ENCODE measurements at regions not wholly inside any gene's neighbourhood (a gene's known extent, or its start where the extent isn't known, plus 50 kb on each side); places are given as distances from the start of the nearest gene placed in this dataset.
"Not testable (repeated sequence)": the region's sequence is repeated elsewhere in the genome, so short reads cannot be mapped to it uniquely, and the experiment has no call there.

DNA sequence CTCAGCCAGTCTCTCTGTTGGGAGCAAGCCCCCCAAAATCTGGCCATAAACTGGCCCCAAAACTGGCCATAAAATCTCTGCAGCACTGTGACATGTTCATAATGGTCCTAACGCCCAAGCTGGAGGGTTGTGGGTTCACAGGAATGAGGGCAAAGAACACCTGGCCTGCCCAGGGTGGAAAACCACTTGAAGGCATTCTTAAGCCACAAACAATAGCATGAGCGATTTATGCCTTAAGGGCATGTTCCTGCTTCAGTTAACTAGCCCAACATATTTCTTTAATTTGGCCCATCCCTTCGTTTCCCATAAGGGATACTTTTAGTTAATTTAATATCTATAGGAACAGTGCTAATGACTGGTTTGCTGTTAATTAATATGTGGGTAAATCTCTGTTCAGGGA lies 205.8 kb downstream of the ALG10 start:
- DNase-seq: not testable (repeated sequence)

DNA sequence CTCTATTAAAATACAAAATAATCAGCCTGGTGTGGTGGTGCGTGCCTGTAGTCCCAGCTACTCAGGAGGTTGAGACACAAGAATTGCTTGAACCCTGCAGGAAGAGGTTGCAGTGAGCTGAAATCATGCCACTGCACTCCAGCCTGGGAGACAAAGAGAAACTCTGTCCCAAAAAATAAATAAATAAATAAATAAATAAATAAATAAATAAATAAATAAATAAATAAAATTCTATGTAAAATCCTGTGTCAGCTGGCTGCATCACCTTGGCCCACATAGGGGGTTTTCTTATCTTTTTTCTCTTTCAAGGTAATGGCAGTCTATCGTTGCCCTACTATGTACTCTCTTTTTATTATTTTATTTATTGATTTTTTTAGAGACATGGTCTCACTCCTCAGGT lies 206.7 kb downstream of the ALG10 start:
- DNase-seq: not testable (repeated sequence)

DNA sequence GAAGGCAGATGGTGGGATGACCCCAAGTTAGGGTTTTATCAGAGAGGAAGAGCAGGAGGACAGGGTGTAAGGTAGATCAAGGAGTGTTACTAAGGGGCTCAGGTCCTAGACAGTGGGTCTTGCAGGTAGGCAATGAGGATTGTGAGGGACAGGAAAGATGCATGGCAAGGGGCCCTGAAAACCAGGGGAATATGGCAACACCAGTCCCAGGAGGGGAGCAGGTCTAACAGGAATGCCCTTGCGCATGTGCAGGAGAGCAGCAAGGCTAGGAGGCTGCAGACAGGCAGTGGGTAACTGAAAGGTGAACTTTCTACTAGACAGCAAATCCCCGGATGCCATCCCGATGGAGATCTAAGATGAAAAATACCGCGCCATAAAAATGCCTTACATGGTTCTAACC lies 211.3 kb downstream of the ALG10 start:
- DNase-seq: no peak

DNA sequence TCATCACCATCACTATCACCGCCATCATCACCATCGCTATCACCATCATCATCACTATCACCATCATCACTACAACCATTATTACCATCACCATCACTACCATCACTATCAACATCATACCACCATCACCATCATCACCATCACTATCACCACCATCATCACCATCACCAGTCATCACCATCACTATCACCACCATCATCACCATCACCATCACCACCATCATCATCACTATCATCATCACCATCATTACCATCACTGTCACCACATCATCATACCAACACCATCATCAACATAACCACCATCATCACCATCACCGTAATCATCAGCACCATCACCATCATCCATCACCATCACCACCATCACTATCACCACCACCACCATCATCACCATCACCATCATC lies 213.8 kb downstream of the ALG10 start:
- DNase-seq: no peak

DNA sequence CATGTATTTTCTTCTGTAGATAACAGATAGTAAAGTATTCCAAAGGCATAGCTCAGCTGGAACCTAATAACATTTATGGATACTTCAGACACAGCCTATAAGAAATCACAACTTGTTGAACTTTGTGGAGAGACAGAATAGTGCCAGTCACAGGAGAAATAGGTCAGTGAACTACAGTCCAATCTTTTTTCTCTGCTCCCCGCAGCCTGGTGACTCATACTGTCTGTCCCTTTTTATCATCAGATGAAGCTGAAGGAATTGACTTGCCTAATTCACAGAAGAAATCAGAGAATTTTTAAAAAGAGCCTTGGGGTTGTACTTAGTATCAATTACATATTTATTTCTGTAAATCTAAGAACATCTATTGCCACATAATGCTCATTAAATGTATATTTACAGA lies 222.3 kb downstream of the ALG10 start:
- no peak for DNase-seq

DNA sequence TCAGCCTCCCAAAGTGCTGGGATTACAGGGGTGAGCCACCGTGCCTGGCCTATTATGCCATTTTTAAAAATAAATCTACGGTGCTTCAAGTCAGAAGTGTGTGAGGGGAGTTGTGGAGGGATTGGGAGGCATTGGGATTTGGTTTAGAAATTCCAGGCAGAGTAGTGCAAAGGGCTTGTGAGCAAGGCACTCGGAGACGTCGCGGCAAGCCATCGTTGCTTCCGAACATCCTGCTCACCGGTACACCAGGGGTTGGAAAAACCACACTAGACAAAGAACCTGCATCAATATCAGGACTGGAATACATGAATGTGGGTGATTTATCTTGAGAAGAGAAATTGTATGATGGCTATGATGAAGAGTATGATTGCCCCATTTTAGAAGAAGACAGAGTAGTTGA lies 227.0 kb downstream of the ALG10 start:
- no peak for DNase-seq

DNA sequence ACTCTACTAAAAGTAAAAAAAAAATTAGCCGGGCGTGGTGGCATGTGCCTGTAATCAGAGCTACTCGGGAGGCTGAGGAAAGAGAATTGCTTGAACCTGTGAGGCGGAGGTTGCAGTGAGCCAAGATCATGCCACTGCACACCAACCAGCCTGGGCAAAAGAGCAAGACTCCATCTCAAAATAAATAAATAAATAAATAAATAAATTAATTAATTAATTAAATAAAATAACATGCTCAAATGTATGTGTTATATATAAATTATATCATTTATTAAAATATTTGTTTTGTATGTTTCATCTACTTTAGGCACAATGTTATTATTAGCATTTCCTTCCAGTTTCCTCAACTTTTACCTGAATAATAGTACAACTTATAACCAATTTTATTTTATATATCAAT lies 229.6 kb downstream of the ALG10 start:
- DNase-seq: not testable (repeated sequence)

DNA sequence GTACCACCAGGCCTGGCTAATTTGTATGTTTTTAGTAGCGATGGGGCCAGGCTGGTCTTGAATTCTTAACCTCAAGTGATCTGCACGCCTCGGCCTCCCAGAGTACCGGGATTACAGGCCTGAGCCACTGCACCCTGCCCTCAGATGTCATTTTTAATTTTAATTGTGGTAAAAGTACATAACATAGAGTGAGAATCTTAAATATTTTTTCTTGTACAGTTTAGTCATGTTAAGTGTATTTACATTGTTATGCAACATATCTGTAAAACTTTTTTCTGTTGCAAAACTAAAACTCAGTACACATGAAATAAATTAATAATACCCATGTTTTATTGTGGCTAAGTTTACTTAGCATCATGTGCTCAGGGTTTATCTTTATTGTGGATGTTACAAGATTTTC lies 231.4 kb downstream of the ALG10 start:
- no peak for DNase-seq

DNA sequence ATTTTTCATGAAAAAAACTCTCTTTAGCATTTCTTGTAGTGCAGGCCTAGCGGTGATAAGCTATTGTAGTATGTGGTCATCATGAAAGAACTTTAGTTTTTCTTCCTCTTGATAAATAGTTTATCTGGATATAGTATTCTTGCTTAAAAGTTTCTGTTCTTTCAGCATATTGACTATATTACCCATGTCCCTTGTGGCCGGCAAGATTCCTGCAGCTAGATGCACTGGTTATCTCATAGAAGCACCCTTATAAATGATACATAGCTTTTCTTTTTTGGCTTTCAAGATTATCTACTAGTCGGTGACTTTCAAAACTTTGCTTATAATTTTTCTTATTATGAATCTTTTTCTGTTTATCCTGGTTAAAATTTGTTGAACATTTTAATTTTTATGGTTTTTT lies 234.8 kb downstream of the ALG10 start:
- DNase-seq: no peak

DNA sequence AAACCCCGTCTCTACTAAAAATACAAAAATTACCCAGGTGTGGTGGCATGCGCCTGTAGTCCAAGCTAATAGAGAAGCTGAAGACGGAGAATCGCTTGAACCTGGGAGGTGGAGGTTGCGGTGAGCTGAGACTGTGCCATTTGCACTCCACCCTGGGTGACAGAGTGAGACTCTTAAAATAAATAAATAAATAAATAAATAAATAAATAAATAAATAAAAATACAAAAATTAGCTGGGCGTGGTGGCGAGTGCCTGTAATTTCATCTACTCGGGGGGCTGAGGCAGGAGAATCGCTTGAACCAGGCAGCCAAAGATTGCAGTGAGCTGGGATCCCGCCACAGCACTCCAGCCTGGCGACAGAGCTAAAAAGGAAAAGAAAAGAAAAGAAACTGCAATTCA lies 239.8 kb downstream of the ALG10 start:
- not testable (repeated sequence) for DNase-seq

DNA sequence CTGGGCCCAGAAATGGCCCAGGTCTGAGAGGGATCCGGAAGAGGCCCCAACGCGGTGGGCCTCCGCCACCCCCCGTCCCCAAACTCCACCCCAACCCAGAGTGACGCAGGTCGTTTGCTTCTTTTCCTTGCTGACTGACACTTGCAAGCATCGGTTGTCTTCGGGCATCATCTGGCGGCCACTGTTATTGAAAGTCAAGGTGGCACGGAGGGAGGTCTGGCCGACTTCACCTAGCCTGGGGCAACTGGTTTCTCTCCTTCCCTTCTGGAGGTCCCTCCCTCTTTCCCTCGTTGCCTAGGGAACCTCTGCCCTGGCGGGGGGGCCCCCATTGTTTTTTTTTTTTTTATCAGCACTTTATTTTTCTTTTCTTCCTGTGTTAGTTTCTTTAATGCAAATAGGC lies 241.8 kb downstream of the ALG10 start:
- DNase-seq: no peak

DNA sequence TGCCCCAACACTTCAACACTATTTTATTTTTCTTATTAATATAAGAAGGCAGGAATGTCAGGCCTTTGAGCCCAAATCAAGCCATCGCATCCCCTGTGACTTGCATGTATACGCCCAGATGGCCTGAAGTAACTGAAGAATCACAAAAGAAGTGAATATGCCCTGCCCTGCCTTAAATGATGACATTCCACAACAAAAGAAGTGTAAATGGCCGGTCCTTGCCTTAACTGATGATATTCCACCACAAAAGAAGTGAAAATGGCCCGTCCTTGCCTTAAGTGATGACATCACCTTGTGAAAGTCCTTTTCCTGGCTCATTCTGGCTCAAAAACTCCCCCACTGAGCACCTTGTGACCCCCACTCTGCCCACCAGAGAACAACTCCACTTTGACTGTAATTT lies 251.4 kb downstream of the ALG10 start:
- not testable (repeated sequence) for DNase-seq

DNA sequence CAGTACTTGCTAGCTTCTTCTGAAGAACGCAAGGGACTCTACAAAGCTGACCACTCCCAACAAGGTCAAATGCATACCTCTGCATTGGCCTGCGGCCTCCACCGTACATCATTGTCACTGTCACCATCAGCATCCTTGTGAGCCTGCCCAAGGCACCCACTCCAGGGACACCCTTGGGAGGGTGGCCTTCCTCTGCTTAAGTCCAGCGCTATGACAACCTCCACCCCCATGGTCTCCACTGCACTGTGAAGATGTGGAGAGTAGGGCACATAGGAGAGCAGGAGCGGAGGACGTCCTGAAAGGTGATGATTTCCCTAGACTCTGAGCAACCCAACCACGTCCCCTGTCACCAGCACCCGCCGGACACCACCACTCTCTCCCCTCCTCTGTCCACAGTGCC lies 252.8 kb downstream of the ALG10 start:
- DNase-seq: no peak

DNA sequence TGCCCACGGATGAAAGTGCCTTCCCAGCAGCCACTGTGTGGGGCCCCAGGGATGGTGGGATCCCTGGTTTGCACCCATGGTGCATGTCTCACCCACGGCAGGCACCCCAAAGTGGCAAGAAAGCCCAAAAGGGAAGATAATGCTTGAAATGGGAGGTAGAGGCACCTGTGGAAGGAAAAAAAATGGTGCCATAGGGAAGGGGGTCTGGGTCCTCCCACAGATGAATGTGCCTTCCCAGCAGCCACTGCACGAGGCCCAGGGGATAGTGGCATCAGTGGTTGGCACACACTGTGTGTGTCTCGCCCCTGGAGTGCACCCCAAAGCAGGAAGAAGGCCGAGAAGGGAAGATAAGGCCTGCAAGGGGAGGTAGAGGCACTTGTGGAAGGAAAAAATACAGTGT lies 264.2 kb downstream of the ALG10 start:
- no peak for DNase-seq

DNA sequence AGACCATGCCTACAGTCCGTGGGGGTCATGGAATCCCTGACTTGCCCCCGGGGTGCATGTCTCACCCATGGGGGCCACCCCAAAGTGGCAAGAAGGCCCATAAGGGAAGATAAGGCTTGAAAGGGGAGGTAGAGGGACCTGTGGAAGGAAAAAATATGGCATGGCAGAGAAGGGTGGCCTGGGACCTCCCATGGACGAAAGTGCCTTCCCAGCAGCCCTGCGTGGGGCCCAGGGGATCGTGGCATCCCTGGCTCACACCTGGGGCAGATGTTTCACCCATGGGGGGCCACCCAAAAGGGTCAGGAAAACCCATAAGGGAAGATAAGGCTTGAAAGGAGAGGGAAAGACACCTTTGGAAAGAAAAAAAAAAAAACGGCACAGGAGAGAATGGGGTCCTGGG lies 264.6 kb downstream of the ALG10 start:
- no peak for DNase-seq

DNA sequence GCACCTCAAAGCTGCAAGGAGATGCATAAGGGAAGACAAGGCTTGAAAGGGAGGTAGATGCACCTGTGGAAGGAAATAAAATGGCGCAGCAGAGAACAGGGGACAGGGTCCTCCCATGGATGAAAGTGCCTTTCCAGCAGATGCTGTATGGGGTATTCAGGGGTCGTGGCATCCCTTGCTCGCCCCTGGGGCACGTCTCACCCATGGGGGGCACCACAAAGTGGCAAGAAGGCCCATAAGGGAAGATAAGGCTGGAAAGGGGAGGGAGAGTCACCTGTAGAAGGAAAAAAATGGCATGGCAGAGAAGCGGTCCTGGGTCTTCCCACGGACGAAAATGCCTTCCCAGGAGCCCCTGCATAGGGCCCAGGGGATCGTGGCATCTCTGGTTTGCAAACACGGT lies 265.1 kb downstream of the ALG10 start:
- DNase-seq: no peak

DNA sequence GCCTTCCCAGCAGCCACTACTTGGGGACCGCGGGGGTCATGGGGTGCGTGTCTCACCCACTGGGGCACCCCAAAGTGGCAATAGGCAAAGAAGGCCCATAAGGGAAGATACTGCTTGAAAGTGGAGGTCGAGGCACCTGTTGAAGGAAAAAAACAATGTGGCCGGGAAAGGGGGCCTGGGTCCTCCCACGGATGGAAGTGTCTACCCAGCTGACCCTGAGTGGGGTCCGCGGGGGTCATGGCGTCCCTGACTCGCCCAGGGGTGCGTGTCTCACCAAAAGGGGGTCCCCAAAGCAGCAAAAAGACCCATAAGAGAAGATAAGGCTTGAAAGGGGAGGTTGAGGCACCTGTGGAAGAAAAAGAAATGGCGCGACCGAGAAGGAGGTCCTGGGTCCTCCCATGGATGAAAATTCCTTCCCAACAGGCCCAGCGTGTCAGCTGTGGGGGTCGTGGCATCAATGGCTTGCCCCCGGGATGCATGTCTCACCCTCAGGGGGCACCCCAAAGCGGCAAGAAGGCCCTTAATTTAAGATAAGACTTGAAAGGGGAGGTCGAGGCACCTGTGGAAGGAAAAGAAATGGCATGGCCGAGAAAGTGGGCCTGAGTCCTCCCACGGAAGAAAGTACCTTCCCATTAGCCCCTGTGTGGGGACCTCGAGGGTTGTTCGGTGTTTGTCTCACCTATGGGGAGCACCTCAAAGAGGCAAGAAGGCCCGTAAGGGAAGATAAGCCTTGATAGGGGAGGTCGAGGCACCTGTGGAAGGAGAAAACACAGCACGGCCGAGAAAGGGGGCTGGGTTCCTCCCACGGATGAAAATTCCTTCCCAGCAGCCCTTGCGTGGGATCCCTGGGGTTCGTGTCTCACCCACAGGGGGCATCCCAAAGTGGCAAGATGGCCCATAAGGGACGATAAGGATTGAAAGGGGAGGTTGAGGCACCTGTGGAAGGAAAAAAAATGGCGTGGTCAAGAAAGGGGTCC lies 266.0 kb downstream of the ALG10 start:
- no peak for DNase-seq

DNA sequence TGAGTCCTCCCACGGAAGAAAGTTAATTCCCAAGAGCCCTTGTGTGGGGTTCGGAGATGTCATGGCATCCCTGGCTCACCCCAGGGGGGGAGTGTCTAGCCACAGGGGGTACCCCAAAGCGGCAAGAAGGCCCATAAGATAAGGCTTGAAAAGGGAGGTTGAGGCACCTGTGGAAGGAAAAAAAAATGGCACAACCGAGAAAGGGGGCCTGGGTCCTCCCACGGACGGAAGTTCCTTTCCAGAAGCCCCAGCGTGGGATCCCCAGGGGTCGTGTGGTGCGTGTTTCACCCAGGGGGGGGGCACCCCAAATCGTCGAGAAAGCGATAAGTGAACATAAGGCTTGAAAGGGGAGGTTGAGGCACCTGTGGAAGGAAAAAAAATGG lies 266.7 kb downstream of the ALG10 start:
- no peak for DNase-seq

DNA sequence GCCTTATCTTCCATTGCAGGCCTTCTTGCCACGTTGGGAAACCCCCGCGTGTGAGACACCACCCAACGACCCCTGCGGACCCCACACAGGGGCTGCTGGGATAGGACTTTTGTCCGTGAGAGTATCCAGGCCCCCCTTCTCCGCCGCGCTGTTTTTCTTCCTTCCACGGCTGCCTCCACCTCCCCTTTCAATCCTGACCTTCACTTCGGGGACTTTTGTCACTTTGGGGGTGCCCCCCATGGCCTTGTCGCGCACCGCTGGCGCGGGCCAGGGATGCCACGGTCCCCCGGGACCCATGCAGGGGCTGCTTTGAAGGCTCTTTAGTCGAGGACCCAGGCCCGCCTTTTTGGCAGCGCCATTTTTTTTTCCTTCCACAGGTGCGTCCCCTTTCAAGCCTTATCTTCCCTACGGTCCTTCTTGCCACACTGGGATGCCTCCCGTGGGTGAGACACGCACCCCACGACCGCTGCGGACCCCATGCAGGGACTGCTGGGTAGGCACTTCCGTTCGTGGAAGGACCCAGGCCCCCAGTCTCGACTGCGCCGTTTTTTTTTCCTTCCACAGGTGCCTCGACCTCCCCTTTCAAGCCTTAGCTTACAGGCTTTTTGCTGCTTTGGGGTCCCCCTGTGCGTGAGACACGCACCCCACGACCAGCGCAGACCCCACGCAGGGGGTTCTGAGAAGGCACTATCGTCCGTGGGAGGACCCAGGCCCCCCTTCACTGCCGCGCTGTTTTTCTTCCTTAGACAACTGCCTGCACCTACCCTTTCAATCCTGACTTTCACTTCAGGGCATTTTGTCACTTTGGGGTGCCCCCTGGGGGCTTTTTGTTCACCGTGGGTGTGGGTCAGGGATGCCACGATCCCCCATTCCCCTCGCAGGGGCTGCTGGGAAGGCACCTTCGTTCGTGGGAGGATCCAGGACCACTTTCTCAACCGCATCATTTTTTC lies 267.4 kb downstream of the ALG10 start:
- DNase-seq: no peak

DNA sequence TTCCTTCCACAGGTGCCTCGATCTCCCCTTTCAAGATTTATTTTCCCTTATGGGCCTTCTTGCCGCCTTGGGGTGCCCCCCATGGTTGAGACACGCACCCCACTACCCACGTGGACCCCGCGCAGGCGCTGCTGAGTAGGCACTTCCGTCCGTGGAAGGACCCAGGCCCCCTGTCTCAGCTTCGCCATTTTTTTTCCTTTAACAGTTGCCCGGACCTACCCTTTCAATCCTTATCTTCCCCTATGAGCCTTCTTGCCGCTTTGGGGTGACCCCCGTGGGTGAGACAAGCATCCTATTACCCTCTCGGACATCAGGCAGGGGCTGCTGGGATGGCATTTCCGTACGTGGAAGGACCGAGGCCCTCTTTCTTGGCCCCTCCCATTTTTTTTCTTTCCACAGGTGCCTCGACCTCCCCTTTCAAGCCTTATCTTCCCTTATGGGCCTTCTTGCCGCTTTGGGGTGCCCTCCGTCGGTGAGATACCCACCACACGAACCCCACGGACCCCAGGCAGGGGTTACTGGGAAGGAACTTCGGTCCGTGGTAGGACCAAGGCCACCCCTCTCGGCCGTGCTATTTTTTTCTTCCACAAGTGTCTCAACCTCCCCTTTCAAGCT lies 268.2 kb downstream of the ALG10 start:
- no peak for DNase-seq

DNA sequence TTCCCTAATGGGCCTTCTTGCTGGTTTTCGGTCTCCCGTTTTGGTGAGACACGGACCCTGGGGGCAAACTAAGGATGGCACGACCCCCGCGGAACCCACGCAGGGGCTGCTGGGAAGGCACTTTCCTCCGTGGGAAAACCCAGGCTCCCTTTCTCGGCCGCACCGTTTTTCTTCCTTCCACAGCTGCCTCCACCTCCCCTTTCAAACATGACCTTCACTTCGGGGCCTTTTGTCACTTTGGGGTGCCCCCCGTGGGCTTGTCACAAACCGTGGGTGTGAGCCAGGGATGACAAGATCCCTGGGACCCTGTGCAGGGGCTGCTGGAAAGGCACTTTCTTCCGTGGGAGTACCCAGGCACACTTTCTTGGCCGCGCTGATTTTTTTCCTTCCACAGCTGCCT lies 268.7 kb downstream of the ALG10 start:
- DNase-seq: no peak

DNA sequence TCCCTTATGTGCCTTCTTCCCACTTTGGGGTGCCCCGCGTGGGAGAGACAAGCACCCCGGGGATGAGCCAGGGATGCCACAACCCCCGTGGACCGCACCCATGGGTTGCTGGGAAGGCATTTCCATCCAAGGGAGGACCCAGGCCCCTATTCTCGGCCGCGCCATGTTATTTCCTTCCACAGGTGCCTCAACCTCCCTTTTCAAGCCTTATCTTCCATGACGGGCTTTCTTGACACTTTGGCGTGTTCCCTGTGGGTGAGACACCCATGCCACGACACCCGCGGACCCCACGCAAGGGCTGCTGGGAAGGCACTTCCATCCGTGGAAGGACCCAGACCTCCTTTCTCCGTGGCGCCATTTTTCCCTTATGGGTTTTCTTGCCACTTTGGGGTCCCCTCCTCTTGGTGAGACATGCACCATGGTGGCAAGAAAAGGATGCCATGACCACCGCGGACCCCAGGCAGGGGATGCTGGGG lies 269.2 kb downstream of the ALG10 start:
- no peak for DNase-seq

Data from stimulated activated CD4-positive, alpha-beta T cell treated with anti-CD3 and anti-CD28 coated beads, Interleukin-2, amount 100 ng/mL, for 24 hours (primary cell).